Keratinocyte (primary cell): ENCODE measurements at regions not wholly inside any gene's neighbourhood (a gene's known extent, or its start where the extent isn't known, plus 50 kb on each side); places are given as distances from the start of the nearest gene placed in this dataset.

Experiments
- DNase-seq: peaks from one replicate; pipeline ENCODE4 v3.0.0-alpha.2; 2011; ENCODE audit warnings: low read depth, missing footprints, low spot score
- FAIRE-seq: peaks from 2 replicates; lab custom pipeline; 2011; peaks lifted over from hg19 to GRCh38; lab: Jason Lieb, UNC
- H2AFZ ChIP-seq: 2 replicates; pipeline ENCODE4 v1.6.0; 2012; ENCODE audit warnings: low read length, control low read depth, inconsistent platforms; ENCODE audit not compliant: control insufficient read depth
- H3K27ac ChIP-seq: 2 replicates; pipeline ENCODE4 v1.5.1; 2011; ENCODE audit warnings: low read length; ENCODE audit not compliant: control insufficient read depth, insufficient read depth
- H3K27me3 ChIP-seq: 3 replicates; pipeline ENCODE4 v1.6.0; 2011; ENCODE audit warnings: low read length; ENCODE audit not compliant: control insufficient read depth, insufficient read depth; ENCODE audit errors: extremely low read depth
- H3K36me3 ChIP-seq, 2 experiments: 2 replicates in 1 of 2; 3 replicates in 1 of 2; pipeline ENCODE4 v1.5.1; 2011; ENCODE audit warnings: low read length in 2 of 2, mild to moderate bottlenecking in 1 of 2; ENCODE audit not compliant: control insufficient read depth in 2 of 2, insufficient read depth in 2 of 2; ENCODE audit errors: extremely low read depth in 1 of 2
- H3K4me1 ChIP-seq: 3 replicates; pipeline ENCODE4 v1.5.1; 2011; ENCODE audit warnings: low read length; ENCODE audit not compliant: control insufficient read depth, insufficient read depth; ENCODE audit errors: extremely low read depth
- H3K4me2 ChIP-seq: 3 replicates; pipeline ENCODE4 v1.6.0; 2011; ENCODE audit warnings: low read depth, low read length; ENCODE audit not compliant: control insufficient read depth, insufficient read depth; ENCODE audit errors: extremely low read depth
- H3K4me3 ChIP-seq, 3 experiments: fragments of 200-600 bp in 1 of 3; sonication (generic) in 1 of 3; 2 replicates in 2 of 3; 3 replicates in 1 of 3; pipeline ENCODE4 v1.5.1; 2011 to 2016; ENCODE audit warnings: low read length in 3 of 3, mild to moderate bottlenecking in 3 of 3, control low read depth in 2 of 3, inconsistent platforms in 1 of 3, low read depth in 1 of 3, mixed read lengths in 1 of 3, mixed run types in 1 of 3, moderate library complexity in 1 of 3; ENCODE audit not compliant: control insufficient read depth in 2 of 3, insufficient read depth in 2 of 3; ENCODE audit errors: extremely low read depth in 1 of 3
- H3K79me2 ChIP-seq: 2 replicates; pipeline ENCODE4 v1.6.0; 2012; ENCODE audit warnings: low read length; ENCODE audit not compliant: control insufficient read depth, insufficient read depth
- H3K9ac ChIP-seq: 3 replicates; pipeline ENCODE4 v1.6.0; 2011; ENCODE audit warnings: low read length; ENCODE audit not compliant: control insufficient read depth, insufficient read depth; ENCODE audit errors: extremely low read depth
- H3K9me1 ChIP-seq: 3 replicates; pipeline ENCODE4 v1.6.0; 2011; ENCODE audit warnings: low read length; ENCODE audit not compliant: control insufficient read depth, insufficient read depth; ENCODE audit errors: extremely low read depth
- H3K9me3 ChIP-seq: 2 replicates; pipeline ENCODE4 v1.5.1; 2012; ENCODE audit warnings: low read depth, low read length; ENCODE audit not compliant: control insufficient read depth
- H4K20me1 ChIP-seq: 3 replicates; pipeline ENCODE4 v1.6.0; 2011; ENCODE audit warnings: low read length; ENCODE audit not compliant: control insufficient read depth, insufficient read depth; ENCODE audit errors: extremely low read depth
- CTCF ChIP-seq, 3 experiments: IDR thresholded peaks in 1 of 3; conservative IDR thresholded peaks in 1 of 3; optimal IDR thresholded peaks in 1 of 3; 2 replicates in 2 of 3; 3 replicates in 1 of 3; pipeline versions ENCODE3 to v1.5.1; 2011; ENCODE audit warnings: low read length in 3 of 3, mild to moderate bottlenecking in 3 of 3, moderate library complexity in 2 of 3, control low read depth in 1 of 3, inconsistent platforms in 1 of 3; ENCODE audit not compliant: insufficient read depth in 2 of 3; ENCODE audit errors: extremely low read depth in 1 of 3
- EZH2 ChIP-seq: IDR thresholded peaks from one replicate; pipeline ENCODE4 v1.6.1; 2012; ENCODE audit warnings: inconsistent platforms, mild to moderate bottlenecking, low read length, moderate library complexity
- dilution Hi-C: fragments of 300-500 bp; cut with MboI; formaldehyde crosslinking; loops from one replicate; pipeline ENCODE4 v1.7.0; 2020; ENCODE audit warnings: low sequenced_read_pairs; ENCODE audit not compliant: extremely low pct_ligation_motif_present

DNA sequence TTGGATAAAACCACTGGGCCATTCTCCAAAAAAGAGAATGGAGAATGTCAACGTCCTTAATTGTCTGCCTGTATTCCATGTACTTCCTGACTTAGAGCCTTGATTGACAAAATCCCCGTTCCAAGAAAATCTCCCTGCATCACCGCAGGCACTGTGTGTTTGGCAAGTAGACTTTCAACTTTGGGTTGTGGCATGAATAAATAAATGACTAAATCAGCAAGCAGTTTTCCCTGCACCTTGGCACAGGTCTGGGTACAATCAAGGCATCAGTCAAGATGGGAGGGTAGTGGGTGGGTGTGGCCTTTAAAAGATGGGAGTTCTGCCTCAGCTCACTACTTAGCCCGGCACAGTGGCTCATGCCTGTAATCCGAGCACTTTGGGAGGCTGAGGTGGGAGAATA is 248.5 kb upstream of the RPL38 start:
- Histone ChIP-seq H3K79me2 (no peaks in the 10 kb centered on the region), H2AFZ (no peak overlapping the region), H3K36me3 (no peaks in the 10 kb centered on the region), H3K4me3 (no peak overlapping the region), H3K4me1 (no peaks in the 10 kb centered on the region), H4K20me1 (no peaks in the 10 kb centered on the region), H3K9me3 (no peaks in the 10 kb centered on the region), H3K9ac (no peak overlapping the region), H3K27ac (no peak overlapping the region), H3K4me2 (no peak overlapping the region), H3K9me1 (no peaks in the 10 kb centered on the region), H3K27me3 (peaks cover 28% of the 10 kb centered on the region)
- FAIRE-seq, result no peak
- TF ChIP-seq CTCF (optimal IDR thresholded peaks at IDR 0.05 in 1 of 3, IDR thresholded peaks at IDR 0.05 in 1 of 3, conservative IDR thresholded peaks at IDR 0.05 in 1 of 3; ENCODE audit: extremely low read depth in 1 of 3, insufficient read depth in 2 of 3, low read length in 3 of 3) (no peak), EZH2 (no peak)
- dilution Hi-C loops, result no loop called here
- no peak for DNase-seq

DNA sequence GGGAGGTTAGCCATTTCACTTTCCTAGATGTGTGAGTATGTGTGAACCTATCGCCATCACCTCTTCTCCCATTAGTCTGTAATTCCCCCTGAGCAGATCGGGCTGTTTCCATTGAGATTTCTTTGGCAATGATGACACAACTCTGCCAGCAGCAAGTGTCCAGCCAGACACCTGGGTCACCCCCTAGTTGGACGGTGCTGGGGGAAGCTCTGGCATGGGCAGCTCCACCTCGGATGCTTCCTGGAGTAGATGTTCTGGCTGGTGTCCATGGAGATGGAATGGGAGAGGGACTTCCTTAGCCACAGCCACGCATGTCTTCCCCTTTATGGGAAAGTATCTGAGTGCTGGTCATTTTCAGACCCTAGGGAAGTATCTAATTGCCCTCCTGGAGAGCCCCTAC is 247.9 kb upstream of the RPL38 start:
- H3K36me3 ChIP-seq, result no peaks in the 10 kb centered on the region
- no peak for DNase-seq
- H3K9ac ChIP-seq, result no peak overlapping the region
- FAIRE-seq, result no peak
- H3K27me3 ChIP-seq, result peaks cover 24% of the 10 kb centered on the region
- dilution Hi-C loops, result no loop called here
- no peaks in the 10 kb centered on the region for H3K79me2 ChIP-seq
- H2AFZ ChIP-seq, result no peak overlapping the region
- no peak overlapping the region for H3K4me3 ChIP-seq
- no peaks in the 10 kb centered on the region for H4K20me1 ChIP-seq
- H3K9me3 ChIP-seq, result no peaks in the 10 kb centered on the region
- no peak overlapping the region for H3K4me2 ChIP-seq
- no peaks in the 10 kb centered on the region for H3K4me1 ChIP-seq
- H3K9me1 ChIP-seq, result no peaks in the 10 kb centered on the region
- H3K27ac ChIP-seq, result no peak overlapping the region
- no peak for TF ChIP-seq EZH2
- TF ChIP-seq CTCF (optimal IDR thresholded peaks at IDR 0.05 in 1 of 3, IDR thresholded peaks at IDR 0.05 in 1 of 3, conservative IDR thresholded peaks at IDR 0.05 in 1 of 3; ENCODE audit: extremely low read depth in 1 of 3, insufficient read depth in 2 of 3, low read length in 3 of 3), result no peak
